OCI-LY3 (cell line): ENCODE measurements at regions not wholly inside any gene's neighbourhood (a gene's known extent, or its start where the extent isn't known, plus 50 kb on each side); places are given as distances from the start of the nearest gene placed in this dataset.

ENCODE experiments used
- EZH2phosphoT487 ChIP-seq: fragments of 200-600 bp; shearing (Covaris generic); IDR thresholded peaks from 2 replicates; pipeline ENCODE4 v1.6.1; 2018; ENCODE audit warnings: antibody characterized with exemption, mixed run types, low read depth
- TF ChIP-seq, protein P1 (sequence below): fragments of 200-600, 300-600 bp; sonication (generic); IDR thresholded peaks from 2 replicates; pipeline ENCODE4 v1.5.1; 2014; ENCODE audit warnings: antibody characterized with exemption, low read length, low read depth

DNA sequence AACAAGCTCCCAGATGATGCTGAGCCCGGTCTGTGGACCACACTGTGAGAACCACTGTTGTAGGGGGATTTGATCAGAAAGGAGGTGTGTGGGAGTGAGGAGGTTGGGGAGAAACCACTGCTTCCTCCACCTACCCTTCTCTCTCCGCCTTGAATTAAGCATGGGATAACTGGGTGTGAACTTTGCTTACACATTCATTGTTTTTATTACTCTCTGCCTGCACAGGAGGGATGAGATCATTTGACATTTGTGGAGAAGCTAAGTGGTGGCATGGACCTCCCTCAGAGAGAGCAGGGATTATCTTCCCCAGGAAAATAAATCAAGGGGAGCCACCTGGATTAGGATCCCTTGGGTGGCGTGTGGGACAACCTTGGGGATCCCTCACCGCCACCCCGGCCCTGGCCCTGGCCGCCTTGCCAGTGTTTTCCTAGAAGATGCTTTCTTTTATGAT is 212.1 kb upstream of the ATP6AP2 start:
- TF ChIP-seq, protein P1, sequence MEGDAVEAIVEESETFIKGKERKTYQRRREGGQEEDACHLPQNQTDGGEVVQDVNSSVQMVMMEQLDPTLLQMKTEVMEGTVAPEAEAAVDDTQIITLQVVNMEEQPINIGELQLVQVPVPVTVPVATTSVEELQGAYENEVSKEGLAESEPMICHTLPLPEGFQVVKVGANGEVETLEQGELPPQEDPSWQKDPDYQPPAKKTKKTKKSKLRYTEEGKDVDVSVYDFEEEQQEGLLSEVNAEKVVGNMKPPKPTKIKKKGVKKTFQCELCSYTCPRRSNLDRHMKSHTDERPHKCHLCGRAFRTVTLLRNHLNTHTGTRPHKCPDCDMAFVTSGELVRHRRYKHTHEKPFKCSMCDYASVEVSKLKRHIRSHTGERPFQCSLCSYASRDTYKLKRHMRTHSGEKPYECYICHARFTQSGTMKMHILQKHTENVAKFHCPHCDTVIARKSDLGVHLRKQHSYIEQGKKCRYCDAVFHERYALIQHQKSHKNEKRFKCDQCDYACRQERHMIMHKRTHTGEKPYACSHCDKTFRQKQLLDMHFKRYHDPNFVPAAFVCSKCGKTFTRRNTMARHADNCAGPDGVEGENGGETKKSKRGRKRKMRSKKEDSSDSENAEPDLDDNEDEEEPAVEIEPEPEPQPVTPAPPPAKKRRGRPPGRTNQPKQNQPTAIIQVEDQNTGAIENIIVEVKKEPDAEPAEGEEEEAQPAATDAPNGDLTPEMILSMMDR: no peak
- TF ChIP-seq EZH2phosphoT487: no peak
